SK-N-SH (cell line): ENCODE measurements at regions not wholly inside any gene's neighbourhood (a gene's known extent, or its start where the extent isn't known, plus 50 kb on each side); places are given as distances from the start of the nearest gene placed in this dataset.

Source experiments
- CTCF ChIA-PET: fragments of 300-600, 350-600 bp; formaldehyde crosslinking; extraction: SDS; loops from one replicate; lab custom pipeline; 2021; lab: Yijun Ruan, JAX
- POLR2A ChIA-PET: fragments of 350-600 bp; sonication (Branson Sonifier 250); formaldehyde crosslinking; extraction: SDS; loops from one replicate; lab custom pipeline; 2020; ENCODE audit warnings: antibody characterized with exemption, inconsistent platforms; lab: Yijun Ruan, JAX
- DNase-seq: peaks from one replicate; pipeline ENCODE4 v3.0.0; 2012
- H2AFZ ChIP-seq: fragments of 200-600 bp; sonication (generic); 2 replicates; pipeline ENCODE4 v1.8.1; 2016; ENCODE audit warnings: antibody characterized with exemption, mild to moderate bottlenecking, low read depth
- H3F3A ChIP-seq: fragments of 200-600 bp; sonication (generic); replicated peaks from 2 replicates; pipeline ENCODE3; 2016; ENCODE audit warnings: antibody characterized with exemption, mild to moderate bottlenecking; ENCODE audit not compliant: insufficient read depth
- H3K27ac ChIP-seq, 2 experiments: fragments of 200-500 bp in 1 of 2; fragments of 200-600 bp in 1 of 2; sonication (Bioruptor generic) in 1 of 2; sonication (generic), shearing (Covaris generic) in 1 of 2; 2 replicates each; pipeline versions ENCODE4 v1.5.1 to v1.6.1; 2014 to 2016; ENCODE audit warnings: low read depth in 2 of 2, inconsistent platforms in 1 of 2, low read length in 1 of 2, mild to moderate bottlenecking in 1 of 2, mixed read lengths in 1 of 2
- H3K27me3 ChIP-seq: fragments of 200-600 bp; sonication (generic), shearing (Covaris generic); 2 replicates; pipeline ENCODE4 v1.6.1; 2016; ENCODE audit warnings: mixed run types; ENCODE audit not compliant: insufficient read depth
- H3K36me3 ChIP-seq, 2 experiments: fragments of 200-500 bp in 1 of 2; fragments of 200-600 bp in 1 of 2; sonication (Bioruptor generic) in 1 of 2; sonication (generic) in 1 of 2; replicated peaks in 1 of 2; 2 replicates each; pipeline versions ENCODE3 to v1.5.1; 2014 to 2016; ENCODE audit warnings: low read length in 1 of 2, mild to moderate bottlenecking in 1 of 2; ENCODE audit not compliant: insufficient read depth in 2 of 2, control insufficient read depth in 1 of 2
- H3K4me1 ChIP-seq, 2 experiments: fragments of 200-500 bp in 1 of 2; fragments of 200-600 bp in 1 of 2; sonication (Bioruptor generic) in 1 of 2; sonication (generic), shearing (Covaris generic) in 1 of 2; 2 replicates each; pipeline versions ENCODE4 v1.5.1 to v1.6.1; 2014 to 2016; ENCODE audit warnings: low read depth in 1 of 2, low read length in 1 of 2, mixed run types in 1 of 2; ENCODE audit not compliant: insufficient read depth in 2 of 2, control insufficient read depth in 1 of 2
- H3K4me2 ChIP-seq: fragments of 200-600 bp; sonication (generic), shearing (Covaris generic); 2 replicates; pipeline ENCODE4 v1.6.1; 2017; ENCODE audit warnings: mixed run types
- H3K4me3 ChIP-seq, 2 experiments: fragments of 200-500 bp in 1 of 2; fragments of 200-600 bp in 1 of 2; sonication (Bioruptor generic) in 1 of 2; sonication (generic), shearing (Covaris generic) in 1 of 2; 2 replicates each; pipeline versions ENCODE4 v1.5.1 to v1.8.1; 2014 to 2016; ENCODE audit warnings: low read depth in 2 of 2, inconsistent platforms in 1 of 2, low read length in 1 of 2, mild to moderate bottlenecking in 1 of 2, mixed read lengths in 1 of 2, moderate library complexity in 1 of 2
- H3K79me2 ChIP-seq: fragments of 200-600 bp; sonication (generic); 2 replicates; pipeline ENCODE4 v1.8.1; 2017; ENCODE audit warnings: mild to moderate bottlenecking; ENCODE audit not compliant: insufficient read depth
- H3K9ac ChIP-seq: fragments of 200-600 bp; sonication (generic); 2 replicates; pipeline ENCODE4 v1.6.1; 2017; ENCODE audit warnings: mixed run types
- H3K9me2 ChIP-seq: fragments of 200-600 bp; sonication (generic); 2 replicates; pipeline ENCODE4 v1.6.1; 2017; ENCODE audit warnings: mixed run types
- H3K9me3 ChIP-seq: fragments of 200-600 bp; sonication (generic); 2 replicates; pipeline ENCODE4 v1.6.1; 2017; ENCODE audit warnings: mixed run types, mild to moderate bottlenecking, moderate library complexity
- H4K20me1 ChIP-seq: fragments of 200-600 bp; sonication (generic); 2 replicates; pipeline ENCODE4 v1.6.1; 2017; ENCODE audit warnings: mild to moderate bottlenecking, mixed run types; ENCODE audit not compliant: insufficient read depth
- CHD2 ChIP-seq: fragments of 150-350 bp; IDR thresholded peaks from 2 replicates; pipeline ENCODE4 v1.6.1; 2018; ENCODE audit warnings: low read length; ENCODE audit not compliant: partially characterized antibody
- FOSL2 ChIP-seq: IDR thresholded peaks from 2 replicates; pipeline ENCODE4 v1.4.0; 2012; ENCODE audit warnings: low read depth, mild to moderate bottlenecking, moderate library complexity, borderline replicate concordance
- MXI1 ChIP-seq: IDR thresholded peaks from 2 replicates; pipeline ENCODE4 v1.6.1; 2012; ENCODE audit warnings: mild to moderate bottlenecking, low read depth, low read length, improper control_type of control experiment
- NRF1 ChIP-seq: IDR thresholded peaks from 2 replicates; pipeline ENCODE4 v1.6.1; 2012; ENCODE audit warnings: low read depth, mild to moderate bottlenecking, low read length
- POLR2AphosphoS5 ChIP-seq: IDR thresholded peaks from 2 replicates; pipeline ENCODE4 v1.6.1; 2012; ENCODE audit warnings: low read depth, low read length
- SIN3A ChIP-seq: IDR thresholded peaks from 2 replicates; pipeline ENCODE4 v1.6.1; 2012; ENCODE audit warnings: low read depth, mild to moderate bottlenecking, low read length, moderate library complexity, borderline replicate concordance
- TCF12 ChIP-seq: IDR thresholded peaks from 2 replicates; pipeline ENCODE4 v1.4.0; 2012
- WGBS: methylation state at CpG from one replicate; pipeline ENCODE4 v1.1.6; 2017; ENCODE audit warnings: low lambda C conversion rate; 5-methylcytosine and 5-hydroxymethylcytosine counted together
- TF ChIP-seq, protein P1 (sequence below): fragments of 150-350 bp; IDR thresholded peaks from 2 replicates; pipeline ENCODE4 v1.6.1; 2017; ENCODE audit warnings: antibody characterized with exemption, low read length, low read depth, borderline replicate concordance
- TF ChIP-seq, protein P2 (sequence below): IDR thresholded peaks from 2 replicates; pipeline ENCODE4 v1.4.0; 2012; ENCODE audit warnings: low read depth, borderline replicate concordance

- ChIA-PET POLR2A (no interaction called here), CTCF (no interaction called here)
- Histone ChIP-seq H4K20me1 (no peaks in the 10 kb centered on the region), H3K9ac (no peak overlapping the region), H3K9me3 (no peaks in the 10 kb centered on the region), H3K4me2 (no peak overlapping the region), H3K27me3 (no peaks in the 10 kb centered on the region), H3K4me3 (no peak overlapping the region), H3K9me2 (no peaks in the 10 kb centered on the region), H3K79me2 (no peaks in the 10 kb centered on the region), H3F3A (no peaks in the 10 kb centered on the region), H3K27ac (no peak overlapping the region), H2AFZ (no peak overlapping the region), H3K36me3 (no peaks in the 10 kb centered on the region), H3K4me1 (no peaks in the 10 kb centered on the region)
- TF ChIP-seq CHD2 = no peak
- no peak for TF ChIP-seq SIN3A
- TF ChIP-seq NRF1 = no peak
- TF ChIP-seq TCF12 = no peak
- WGBS = 0% methylated on average over 1 of the region's 1 CpG
- no peak for DNase-seq
Observed at GRCh38 chr4:33171873-33172525, 2451.8 kb downstream of the PCDH7 start.

DNA sequence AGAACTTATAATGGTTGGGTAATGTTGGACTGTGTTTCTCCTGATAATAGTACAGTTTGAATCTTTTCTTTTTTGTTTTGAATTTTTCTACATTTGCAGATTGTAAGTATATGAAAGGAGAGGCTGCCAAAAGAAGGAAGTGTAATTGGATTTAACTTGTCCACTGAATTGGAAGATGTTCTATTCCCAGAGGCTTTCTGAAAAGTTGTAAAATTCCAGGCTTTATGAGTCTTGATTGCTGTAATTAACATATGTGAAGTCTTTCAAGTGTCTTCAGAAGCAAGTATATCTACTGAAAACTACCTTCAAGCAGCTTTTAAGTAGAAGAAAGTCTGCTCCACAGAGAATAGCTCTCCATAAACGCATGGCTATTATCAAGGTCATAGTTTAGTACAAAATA lies 2456.4 kb downstream of the PCDH7 start:
- Histone ChIP-seq H3K9ac (no peak overlapping the region), H3K79me2 (no peaks in the 10 kb centered on the region), H3K4me3 (no peak overlapping the region), H3K36me3 (no peaks in the 10 kb centered on the region), H3K4me2 (no peak overlapping the region), H2AFZ (no peak overlapping the region), H4K20me1 (no peaks in the 10 kb centered on the region), H3K4me1 (no peaks in the 10 kb centered on the region), H3K27me3 (no peaks in the 10 kb centered on the region), H3F3A (no peaks in the 10 kb centered on the region), H3K9me2 (no peaks in the 10 kb centered on the region), H3K9me3 (no peaks in the 10 kb centered on the region), H3K27ac (no peak overlapping the region)
- TF ChIP-seq FOSL2 (no peak), POLR2AphosphoS5 (no peak), SIN3A (no peak), MXI1 (no peak)
- TF ChIP-seq, protein P1, sequence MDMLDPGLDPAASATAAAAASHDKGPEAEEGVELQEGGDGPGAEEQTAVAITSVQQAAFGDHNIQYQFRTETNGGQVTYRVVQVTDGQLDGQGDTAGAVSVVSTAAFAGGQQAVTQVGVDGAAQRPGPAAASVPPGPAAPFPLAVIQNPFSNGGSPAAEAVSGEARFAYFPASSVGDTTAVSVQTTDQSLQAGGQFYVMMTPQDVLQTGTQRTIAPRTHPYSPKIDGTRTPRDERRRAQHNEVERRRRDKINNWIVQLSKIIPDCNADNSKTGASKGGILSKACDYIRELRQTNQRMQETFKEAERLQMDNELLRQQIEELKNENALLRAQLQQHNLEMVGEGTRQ = no peak
- TF ChIP-seq, protein P2, sequence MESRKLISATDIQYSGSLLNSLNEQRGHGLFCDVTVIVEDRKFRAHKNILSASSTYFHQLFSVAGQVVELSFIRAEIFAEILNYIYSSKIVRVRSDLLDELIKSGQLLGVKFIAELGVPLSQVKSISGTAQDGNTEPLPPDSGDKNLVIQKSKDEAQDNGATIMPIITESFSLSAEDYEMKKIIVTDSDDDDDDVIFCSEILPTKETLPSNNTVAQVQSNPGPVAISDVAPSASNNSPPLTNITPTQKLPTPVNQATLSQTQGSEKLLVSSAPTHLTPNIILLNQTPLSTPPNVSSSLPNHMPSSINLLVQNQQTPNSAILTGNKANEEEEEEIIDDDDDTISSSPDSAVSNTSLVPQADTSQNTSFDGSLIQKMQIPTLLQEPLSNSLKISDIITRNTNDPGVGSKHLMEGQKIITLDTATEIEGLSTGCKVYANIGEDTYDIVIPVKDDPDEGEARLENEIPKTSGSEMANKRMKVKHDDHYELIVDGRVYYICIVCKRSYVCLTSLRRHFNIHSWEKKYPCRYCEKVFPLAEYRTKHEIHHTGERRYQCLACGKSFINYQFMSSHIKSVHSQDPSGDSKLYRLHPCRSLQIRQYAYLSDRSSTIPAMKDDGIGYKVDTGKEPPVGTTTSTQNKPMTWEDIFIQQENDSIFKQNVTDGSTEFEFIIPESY = no peak
- ChIA-PET POLR2A (no interaction called here), CTCF (no interaction called here)
- 0% methylated on average over 1 of the region's 1 CpG for WGBS
- DNase-seq = no peak
